GM13977 (cell line): ENCODE measurements at regions not wholly inside any gene's neighbourhood (a gene's known extent, or its start where the extent isn't known, plus 50 kb on each side); places are given as distances from the start of the nearest gene placed in this dataset.

ENCODE experiments used
- DNase-seq: peaks from one replicate; pipeline ENCODE4 v3.0.0; 2012; ENCODE audit warnings: low spot score
- in situ Hi-C: fragments of 300-500 bp; cut with MboI; formaldehyde crosslinking; loops from one replicate; pipeline ENCODE4 v1.12.0; 2022; ENCODE audit warnings: low sequenced_read_pairs, low pct_unique_long_range_greater_than_20kb, mixed read lengths, inconsistent platforms; ENCODE audit not compliant: unreplicated experiment
- TF ChIP-seq, protein P1 (sequence below): IDR thresholded peaks from 2 replicates; pipeline ENCODE4 v1.5.1; 2012; ENCODE audit warnings: mild to moderate bottlenecking, control low read depth; ENCODE audit not compliant: insufficient read depth; ENCODE audit errors: extremely low read depth, missing control alignments

DNA sequence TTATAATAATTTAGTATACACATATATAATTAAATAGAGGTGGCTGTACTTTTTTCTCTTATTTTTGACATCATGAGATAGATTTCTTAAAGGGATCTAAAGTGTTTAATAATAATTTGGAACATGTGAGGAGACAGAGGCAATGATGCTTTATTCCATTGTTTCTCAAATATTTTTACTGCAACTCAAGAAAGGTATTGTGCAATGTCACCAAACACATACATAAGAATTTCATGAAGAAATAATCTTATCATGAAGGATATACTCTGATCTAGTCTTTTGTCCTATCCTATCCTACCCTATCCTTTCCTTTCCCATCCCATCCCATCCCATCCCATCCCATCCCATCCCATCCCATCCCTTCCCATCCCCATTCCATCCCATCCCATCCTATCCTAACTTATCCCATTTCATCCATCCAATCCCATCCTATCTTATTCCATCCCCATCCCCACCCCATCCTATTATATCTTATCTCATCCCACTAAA lies 232.1 kb upstream of the SMIM21 start:
- TF ChIP-seq, protein P1, sequence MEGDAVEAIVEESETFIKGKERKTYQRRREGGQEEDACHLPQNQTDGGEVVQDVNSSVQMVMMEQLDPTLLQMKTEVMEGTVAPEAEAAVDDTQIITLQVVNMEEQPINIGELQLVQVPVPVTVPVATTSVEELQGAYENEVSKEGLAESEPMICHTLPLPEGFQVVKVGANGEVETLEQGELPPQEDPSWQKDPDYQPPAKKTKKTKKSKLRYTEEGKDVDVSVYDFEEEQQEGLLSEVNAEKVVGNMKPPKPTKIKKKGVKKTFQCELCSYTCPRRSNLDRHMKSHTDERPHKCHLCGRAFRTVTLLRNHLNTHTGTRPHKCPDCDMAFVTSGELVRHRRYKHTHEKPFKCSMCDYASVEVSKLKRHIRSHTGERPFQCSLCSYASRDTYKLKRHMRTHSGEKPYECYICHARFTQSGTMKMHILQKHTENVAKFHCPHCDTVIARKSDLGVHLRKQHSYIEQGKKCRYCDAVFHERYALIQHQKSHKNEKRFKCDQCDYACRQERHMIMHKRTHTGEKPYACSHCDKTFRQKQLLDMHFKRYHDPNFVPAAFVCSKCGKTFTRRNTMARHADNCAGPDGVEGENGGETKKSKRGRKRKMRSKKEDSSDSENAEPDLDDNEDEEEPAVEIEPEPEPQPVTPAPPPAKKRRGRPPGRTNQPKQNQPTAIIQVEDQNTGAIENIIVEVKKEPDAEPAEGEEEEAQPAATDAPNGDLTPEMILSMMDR = no peak
- in situ Hi-C loops = no loop called here
- DNase-seq = no peak

DNA sequence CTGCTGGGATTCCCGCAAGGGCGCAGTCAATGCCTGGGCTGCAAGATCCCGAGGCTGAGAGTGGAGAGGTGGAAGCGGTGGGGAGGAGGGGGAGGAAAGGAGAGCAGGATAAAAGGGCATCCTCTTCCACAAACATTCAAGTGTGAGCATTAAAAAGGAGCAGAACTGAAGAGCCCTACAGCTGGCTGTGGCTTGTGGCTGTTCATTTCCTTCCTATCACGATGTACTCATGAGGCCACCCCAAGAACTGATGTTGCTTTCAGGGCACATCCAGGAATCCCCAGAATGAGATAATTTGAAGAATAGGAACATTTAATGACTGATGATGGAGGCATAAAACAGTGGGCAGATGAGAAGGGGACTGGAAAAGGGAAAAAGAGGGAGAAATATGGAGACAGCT lies 230.8 kb upstream of the SMIM21 start:
- DNase-seq = no peak

DNA sequence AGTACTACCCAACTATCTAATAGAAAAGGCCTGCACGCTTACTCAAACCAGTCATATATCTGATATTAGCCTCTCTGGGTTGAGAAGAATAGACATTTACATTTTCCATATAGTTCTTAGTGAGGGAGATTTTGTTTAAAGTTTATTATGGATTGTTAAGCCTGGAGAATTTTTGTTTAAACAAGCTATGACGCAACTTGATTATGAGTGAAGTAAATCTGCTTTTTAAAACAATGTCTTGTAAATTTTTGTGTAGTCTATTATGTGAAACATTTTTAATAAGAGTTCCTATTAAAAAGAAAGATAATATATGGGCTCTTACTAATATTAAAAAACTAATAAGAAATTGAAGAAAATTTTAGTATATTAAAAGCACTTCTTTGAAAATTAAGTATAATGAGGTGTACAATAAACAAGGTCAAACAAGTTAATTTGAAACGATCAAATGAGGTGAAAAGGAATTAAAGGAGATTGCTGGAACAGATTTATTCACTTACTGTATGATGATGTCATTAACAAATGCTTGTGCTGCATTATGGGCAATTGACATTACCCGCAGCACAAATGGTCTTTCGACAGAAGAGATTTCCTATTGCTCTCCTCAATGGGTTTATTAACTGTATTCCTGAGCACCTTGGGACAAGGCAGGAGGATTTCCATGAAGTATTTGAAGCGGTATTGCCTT lies 229.2 kb upstream of the SMIM21 start:
- in situ Hi-C loops = no loop called here
- TF ChIP-seq, protein P1 = no peak
- no peak for DNase-seq

More for the DNA sequence above, 230.8 kb upstream of the SMIM21 start:
- TF ChIP-seq, protein P1 = no peak
- in situ Hi-C loops = no loop called here

DNA sequence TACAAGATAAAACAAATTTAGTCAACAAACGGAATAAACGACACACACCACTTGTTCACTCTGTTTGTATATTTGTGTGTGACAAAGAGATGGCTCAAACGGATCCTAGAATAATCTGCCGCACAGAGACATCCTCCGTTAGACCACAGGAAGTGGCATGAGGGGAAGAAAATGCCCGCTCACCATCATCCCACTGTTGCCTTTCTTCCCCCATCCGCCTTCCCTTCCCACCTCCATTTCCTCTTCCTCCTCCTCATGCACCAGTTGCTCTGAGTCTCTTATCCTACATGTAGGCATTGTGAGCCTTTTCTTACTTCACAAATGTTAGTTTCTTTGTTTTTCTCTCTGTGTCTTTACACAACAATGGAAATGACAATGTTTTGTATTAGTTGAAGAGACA lies 228.5 kb upstream of the SMIM21 start:
- TF ChIP-seq, protein P1 = no peak
- in situ Hi-C loops = no loop called here
- DNase-seq = no peak

DNA sequence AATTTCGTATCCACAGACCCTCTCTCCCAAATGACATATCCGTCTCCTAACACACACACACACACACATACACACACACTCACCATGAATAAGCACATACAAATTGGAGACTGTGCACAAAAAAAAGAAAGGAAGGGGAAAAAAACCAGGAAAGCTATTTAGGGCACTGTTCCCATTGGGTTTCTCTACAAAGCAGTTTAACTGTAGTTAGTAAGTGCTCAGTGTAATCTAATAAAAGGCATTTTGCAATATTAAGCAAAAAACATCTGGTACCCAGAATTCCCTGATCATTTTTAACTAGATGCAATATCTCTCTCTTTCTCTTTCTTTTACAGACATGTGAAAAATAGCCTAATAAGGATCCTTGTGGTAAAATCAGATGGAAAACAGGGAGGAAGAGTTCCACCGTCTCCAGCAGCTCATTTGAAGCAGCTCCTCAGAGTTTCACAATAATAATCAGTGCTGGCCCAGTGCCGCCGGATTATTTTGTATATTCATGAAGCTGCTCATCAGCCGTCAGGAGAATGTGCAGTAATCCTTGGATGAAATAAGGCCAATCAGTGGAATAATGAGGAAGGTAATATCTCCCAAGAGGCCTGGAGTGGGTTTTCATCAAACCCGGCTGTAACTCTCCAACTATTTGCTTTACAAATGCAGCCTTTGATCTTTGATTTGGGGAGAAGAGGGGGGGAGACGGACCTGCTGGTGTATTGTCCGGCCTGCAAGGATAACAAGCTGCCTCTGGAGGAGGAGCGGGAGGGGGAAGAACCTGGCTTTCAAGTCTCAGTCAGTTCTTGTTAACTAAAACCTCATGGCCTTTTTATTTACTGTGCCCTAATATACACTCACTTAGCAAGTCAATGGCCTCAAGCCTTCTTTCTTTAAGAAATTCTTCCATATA lies 227.6 kb upstream of the SMIM21 start:
- TF ChIP-seq, protein P1 = no peak
- in situ Hi-C loops = no loop called here
- DNase-seq = no peak

DNA sequence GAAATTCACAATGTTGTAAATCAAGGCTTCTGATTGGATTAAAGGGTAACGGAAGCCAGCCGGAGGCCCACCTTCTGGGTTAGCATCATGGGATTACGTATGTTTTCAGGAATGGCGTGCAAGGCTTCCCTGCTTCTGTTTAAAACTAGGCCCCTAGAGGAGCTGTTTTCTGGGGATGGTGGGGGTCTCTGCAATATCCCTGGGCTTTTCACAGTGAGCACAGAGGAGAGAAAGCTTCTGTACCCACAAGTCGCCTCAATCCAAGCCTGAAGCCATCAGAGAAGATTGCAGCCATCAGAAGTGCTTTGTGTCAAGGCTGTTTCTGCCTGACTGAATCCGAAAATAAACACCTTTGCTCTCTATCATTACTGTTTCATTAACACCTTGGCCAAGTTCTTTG lies 226.9 kb upstream of the SMIM21 start:
- no peak for DNase-seq
- in situ Hi-C loops = no loop called here
- TF ChIP-seq, protein P1 = no peak
